ENCODE measurements at regions not wholly inside any gene's neighbourhood (a gene's known extent, or its start where the extent isn't known, plus 50 kb on each side); places are given as distances from the start of the nearest gene placed in this dataset.
"Not testable (repeated sequence)": the region's sequence is repeated elsewhere in the genome, so short reads cannot be mapped to it uniquely, and the experiment has no call there.

DNA sequence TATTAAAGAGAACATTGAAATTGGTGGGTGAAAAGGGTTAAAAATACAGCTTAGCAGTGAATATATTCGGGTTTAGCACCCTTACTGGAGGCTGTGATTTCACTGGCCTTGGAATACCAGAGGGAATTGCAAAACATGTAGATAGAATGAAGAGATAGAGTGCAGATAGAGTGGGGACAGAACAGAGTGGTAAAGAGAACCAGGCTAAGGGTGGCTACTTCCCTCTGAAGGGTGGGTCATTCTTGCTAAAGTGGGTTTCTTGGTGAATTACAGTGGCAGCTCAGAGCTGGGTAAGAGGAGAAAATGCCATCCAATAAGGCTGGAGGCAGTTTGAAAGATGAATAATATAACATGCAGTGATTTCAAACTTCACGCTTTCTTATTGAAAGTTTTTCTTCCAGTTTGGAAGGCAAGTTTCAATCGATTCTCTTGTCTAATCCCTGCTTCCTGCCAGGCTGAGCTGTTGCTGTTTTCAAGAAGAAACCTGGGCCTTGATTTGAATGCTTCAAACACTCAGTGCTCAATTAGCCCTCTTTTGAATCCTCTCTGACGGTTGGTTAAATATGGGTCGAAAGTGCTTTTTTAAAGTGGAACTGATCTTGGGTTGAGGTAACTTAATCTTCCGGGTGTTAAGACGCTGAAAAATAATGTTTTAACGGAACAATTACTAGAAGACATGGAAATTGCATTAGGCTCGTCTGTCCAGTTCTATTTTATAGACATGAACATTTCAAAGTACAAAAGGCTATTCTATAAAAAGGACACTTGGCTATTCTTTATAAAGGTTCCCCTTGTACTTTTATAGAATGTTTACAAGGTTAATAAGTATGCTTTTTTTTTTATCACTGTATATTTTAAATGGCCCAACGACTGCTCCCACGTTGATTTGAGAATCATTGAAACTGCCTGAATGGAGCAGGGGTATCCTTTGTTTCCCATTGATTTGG lies 203.3 kb downstream of the BCAS1 start:
- intact Hi-C loops (cut with DNase I; ENCODE audit: low total_unique reads) = no loop called here
- WGBS, 5 donors = 49 to 63% (median 56%) methylated on average over 11 of the region's 11 CpGs
- no peaks in the 10 kb centered on the region for H3K27me3 ChIP-seq (replicated peaks in 1 of 7)
- H3K4me3 ChIP-seq = peak overlapping the region in 1 of 8 donors; percentile 1
- H3K9me3 ChIP-seq = no peaks in the 10 kb centered on the region
- DNase-seq = no peak
- peaks cover 29 to 71% (median 61%) of the 10 kb centered on the region in 6 donors for H3K4me1 ChIP-seq
- H3K27ac ChIP-seq = peak overlapping the region; percentile 58 to 88 (median 78)
- no peaks in the 10 kb centered on the region for H3K36me3 ChIP-seq
- TF ChIP-seq, protein P1, sequence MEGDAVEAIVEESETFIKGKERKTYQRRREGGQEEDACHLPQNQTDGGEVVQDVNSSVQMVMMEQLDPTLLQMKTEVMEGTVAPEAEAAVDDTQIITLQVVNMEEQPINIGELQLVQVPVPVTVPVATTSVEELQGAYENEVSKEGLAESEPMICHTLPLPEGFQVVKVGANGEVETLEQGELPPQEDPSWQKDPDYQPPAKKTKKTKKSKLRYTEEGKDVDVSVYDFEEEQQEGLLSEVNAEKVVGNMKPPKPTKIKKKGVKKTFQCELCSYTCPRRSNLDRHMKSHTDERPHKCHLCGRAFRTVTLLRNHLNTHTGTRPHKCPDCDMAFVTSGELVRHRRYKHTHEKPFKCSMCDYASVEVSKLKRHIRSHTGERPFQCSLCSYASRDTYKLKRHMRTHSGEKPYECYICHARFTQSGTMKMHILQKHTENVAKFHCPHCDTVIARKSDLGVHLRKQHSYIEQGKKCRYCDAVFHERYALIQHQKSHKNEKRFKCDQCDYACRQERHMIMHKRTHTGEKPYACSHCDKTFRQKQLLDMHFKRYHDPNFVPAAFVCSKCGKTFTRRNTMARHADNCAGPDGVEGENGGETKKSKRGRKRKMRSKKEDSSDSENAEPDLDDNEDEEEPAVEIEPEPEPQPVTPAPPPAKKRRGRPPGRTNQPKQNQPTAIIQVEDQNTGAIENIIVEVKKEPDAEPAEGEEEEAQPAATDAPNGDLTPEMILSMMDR (IDR thresholded peaks at IDR 0.05 in 8 of 11, conservative IDR thresholded peaks at IDR 0.05 in 3 of 11) = no peak
- TF ChIP-seq POLR2AphosphoS5 (IDR thresholded peaks at IDR 0.05) (no peak), POLR2A (IDR thresholded peaks at IDR 0.05) (no peak)

DNA sequence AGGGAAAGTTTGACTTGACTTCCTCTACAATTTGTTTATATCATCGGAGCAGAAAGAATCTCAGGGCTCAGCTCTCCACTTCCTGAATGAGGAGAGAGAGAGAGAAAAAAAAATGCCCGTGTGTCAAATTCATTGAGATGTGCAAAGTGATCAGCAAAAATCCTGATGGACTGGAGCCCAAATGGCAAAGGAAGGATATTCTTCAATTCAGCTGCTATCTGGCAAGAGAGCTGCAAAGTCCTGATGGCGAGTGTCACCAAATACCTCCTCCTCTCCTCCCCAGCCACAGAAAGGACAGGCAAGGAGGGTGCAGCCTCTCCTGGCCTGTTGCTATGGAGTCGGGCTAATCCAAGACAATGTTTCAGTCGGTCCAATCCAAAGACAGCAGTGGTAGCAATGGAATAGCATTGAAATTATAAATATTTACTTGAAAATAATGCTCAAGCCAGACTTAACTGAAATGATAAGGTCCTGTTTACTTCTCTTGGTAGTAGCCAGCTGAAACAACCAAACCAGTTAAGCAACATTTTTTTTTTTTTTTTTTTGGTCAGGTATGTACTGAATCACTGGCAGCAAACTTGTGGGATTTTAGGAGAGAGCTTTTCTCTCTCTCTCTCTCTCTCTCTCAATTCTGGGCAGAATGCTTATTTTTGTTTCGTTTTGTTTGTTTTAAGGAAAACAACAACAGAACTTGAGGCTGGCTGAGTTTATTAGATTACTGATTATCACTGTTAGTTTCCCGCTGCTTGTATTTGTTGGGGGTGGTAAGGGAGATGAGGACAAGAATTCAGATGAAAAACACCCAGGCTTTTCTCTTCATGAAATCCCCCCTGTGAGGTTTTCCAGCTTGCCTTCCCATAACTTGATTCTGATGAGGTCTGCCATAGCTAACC lies 204.2 kb downstream of the BCAS1 start:
- peak overlapping the region; percentile 58 to 88 (median 78) for H3K27ac ChIP-seq
- H3K4me3 ChIP-seq = peak overlapping the region in 1 of 8 donors; percentile 46
- no peak for DNase-seq
- H3K9me3 ChIP-seq = no peaks in the 10 kb centered on the region
- H3K27me3 ChIP-seq (replicated peaks in 1 of 7) = no peaks in the 10 kb centered on the region
- H3K4me1 ChIP-seq = peaks cover 24 to 62% (median 52%) of the 10 kb centered on the region in 6 donors
- no peaks in the 10 kb centered on the region for H3K36me3 ChIP-seq
- TF ChIP-seq POLR2AphosphoS5 (IDR thresholded peaks at IDR 0.05) (no peak), POLR2A (IDR thresholded peaks at IDR 0.05) (no peak)
- TF ChIP-seq, protein P1 (IDR thresholded peaks at IDR 0.05 in 8 of 11, conservative IDR thresholded peaks at IDR 0.05 in 3 of 11) = no peak
- 24 to 42% (median 35%) methylated on average over 7 of the region's 7 CpGs for WGBS, 5 donors
- intact Hi-C loops (cut with DNase I; ENCODE audit: low total_unique reads) = no loop called here

DNA sequence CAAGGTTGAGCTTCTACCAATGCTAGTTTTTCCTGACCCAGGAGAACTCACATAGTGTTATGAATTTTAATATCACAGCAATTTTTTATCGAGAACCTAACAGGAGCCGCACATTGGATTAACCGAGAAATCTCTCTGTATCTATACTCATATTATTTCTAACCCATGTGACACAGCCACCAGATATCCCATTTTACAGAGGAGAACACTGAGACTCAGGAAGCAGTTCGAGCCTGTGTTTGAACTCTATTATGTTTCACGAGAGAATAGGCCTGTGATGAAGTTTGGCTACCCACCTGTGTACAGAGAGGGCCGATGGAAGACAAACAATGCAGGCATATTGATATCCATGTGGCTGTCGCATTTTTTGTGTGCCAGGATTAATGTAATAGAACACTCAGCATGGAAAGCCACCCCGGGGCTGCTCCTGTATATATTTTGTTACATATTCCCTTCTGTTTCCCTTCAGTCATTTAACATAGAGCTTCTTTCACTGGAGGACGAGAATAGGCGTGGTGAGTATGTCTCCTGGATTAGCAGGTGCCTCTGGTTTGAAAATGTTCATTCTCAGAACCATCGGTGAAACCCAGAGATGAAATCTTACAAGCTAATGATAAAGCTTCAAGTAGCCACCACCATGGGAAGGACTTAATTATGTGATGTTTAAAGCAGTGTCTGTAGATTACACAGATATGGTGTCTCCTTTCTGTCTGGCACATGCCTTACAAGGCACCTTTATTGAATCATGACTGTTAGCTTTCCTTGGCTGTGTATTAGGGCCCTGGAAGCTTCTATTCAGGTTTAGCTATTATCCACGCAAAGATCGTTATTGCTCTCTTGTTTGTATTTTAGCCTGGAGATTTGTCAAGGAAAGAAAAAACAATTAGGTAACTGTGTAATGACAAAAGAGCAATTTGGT lies 205.4 kb downstream of the BCAS1 start:
- Histone ChIP-seq H3K4me1 (peaks cover 16 to 51% (median 44%) of the 10 kb centered on the region in 6 donors), H3K27ac (peak overlapping the region; percentile 48 to 88 (median 78))
- intact Hi-C loops (cut with DNase I; ENCODE audit: low total_unique reads); H3K4me3 ChIP-seq; DNase-seq; H3K27me3 ChIP-seq (replicated peaks in 1 of 7); H3K9me3 ChIP-seq; H3K36me3 ChIP-seq: not testable (repeated sequence)
- WGBS, 5 donors = 87 to 93% (median 92%) methylated on average over 13 of the region's 13 CpGs

DNA sequence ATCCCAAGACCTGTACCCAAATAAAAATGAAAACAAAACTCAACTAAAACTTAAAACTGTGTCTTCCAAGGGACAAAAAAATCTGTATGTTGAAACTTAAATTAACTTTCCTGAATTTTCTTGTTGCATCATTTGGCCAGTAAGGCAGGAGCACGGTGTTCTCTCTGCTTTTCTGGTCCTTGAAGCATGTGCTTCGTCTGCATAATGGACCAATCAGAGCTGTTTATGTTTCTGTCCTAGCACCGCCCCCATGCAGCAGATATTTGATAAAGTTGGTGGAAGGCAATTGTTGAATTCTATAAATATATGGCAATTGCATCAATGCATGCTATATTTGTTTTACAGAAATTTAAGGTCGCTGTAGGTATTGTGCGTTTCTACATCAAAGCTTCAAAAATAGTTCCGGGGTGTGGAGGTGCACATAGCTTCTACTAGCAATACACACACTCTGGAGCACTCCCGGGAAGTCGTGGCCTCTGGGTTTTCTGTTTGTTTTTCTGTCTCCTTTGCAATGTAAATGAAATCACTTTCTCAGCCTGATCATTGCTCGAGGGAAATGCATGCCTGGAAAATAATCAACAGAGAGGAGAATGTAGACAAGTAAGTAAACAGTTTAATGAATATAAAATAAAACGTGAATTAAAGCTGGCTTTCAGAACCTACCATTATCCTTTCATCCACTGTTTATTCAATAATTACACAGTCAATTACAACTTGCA lies 206.3 kb downstream of the BCAS1 start:
- intact Hi-C loops (cut with DNase I; ENCODE audit: low total_unique reads); DNase-seq; H3K27me3 ChIP-seq (replicated peaks in 1 of 7); H3K9me3 ChIP-seq; H3K4me3 ChIP-seq; H3K36me3 ChIP-seq: not testable (repeated sequence)
- H3K27ac ChIP-seq = peak overlapping the region in 1 of 8 donors; percentile 80
- H3K4me1 ChIP-seq = peaks cover 8 to 47% (median 36%) of the 10 kb centered on the region in 6 donors
- 86 to 88% (median 87%) methylated on average over 10 of the region's 10 CpGs for WGBS, 5 donors

DNA sequence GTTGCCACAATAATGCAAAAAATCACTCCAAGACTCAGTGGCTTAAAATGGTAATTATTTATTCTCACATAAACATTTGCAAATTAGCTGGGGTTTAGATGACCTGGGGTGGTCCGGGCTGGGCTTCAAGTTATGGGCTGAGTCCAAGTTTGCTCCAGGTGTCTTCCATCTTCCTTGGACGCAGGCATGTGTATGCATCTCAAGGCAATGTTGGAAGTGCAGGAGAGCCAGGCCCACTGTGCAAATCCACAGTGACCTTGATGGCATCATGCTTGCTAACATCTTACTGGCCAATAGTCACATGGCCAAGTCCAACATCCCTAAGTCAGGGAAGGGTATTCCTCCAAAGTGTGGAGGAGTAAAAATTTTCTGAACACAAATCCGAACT lies 206.9 kb downstream of the BCAS1 start:
- H3K9me3 ChIP-seq; intact Hi-C loops (cut with DNase I; ENCODE audit: low total_unique reads); H3K36me3 ChIP-seq; H3K27me3 ChIP-seq (replicated peaks in 1 of 7); DNase-seq; H3K27ac ChIP-seq; H3K4me3 ChIP-seq: not testable (repeated sequence)
- 89 to 96% (median 93%) methylated on average over 3 of the region's 3 CpGs for WGBS, 5 donors
- peaks cover 8 to 48% (median 36%) of the 10 kb centered on the region in 6 donors for H3K4me1 ChIP-seq

DNA sequence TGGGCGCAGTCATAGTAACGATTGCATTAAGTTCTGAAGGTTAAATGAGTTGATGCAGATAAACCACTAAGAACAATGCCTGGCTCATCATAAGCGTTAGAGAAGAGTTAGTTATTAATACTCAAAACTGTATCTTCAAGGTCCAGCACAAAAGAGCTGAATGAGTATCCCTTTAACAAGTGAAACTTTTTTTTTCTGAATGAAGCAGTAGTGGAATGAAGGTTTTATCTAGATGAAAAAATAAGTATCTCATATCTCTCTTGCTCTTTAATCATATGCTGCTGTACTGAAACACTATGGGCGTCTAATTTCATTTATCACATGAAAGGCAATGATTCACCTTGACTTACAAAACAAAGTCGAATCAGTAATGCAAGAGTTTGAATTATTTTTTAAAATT lies 207.4 kb downstream of the BCAS1 start:
- intact Hi-C loops (cut with DNase I; ENCODE audit: low total_unique reads); DNase-seq; H3K36me3 ChIP-seq; H3K27ac ChIP-seq; H3K27me3 ChIP-seq (replicated peaks in 1 of 7); H3K4me3 ChIP-seq; H3K9me3 ChIP-seq: not testable (repeated sequence)
- WGBS, 5 donors = 73 to 89% (median 88%) methylated on average over 5 of the region's 5 CpGs
- H3K4me1 ChIP-seq = peaks cover 8 to 51% (median 37%) of the 10 kb centered on the region in 6 donors

DNA sequence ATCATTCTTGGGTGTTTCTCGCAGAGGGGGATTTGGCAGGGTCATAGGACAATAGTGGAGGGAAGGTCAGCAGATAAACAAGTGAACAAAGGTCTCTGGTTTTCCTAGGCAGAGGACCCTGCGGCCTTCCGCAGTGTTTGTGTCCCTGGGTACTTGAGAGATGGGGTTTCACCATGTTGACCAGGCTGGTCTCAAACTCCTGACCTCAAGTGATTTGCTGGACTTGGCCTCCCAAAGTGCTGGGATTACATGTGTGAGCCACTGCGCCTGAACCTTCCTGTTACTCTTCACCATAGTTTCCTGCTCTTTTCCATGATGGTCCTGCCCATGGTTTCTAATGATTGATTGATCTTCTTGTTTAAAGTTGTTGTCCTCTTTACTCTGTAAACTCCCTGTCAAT lies 207.9 kb downstream of the BCAS1 start:
- H3K27me3 ChIP-seq (replicated peaks in 1 of 7); H3K27ac ChIP-seq; DNase-seq; H3K4me3 ChIP-seq; intact Hi-C loops (cut with DNase I; ENCODE audit: low total_unique reads); H3K9me3 ChIP-seq; H3K36me3 ChIP-seq: not testable (repeated sequence)
- peaks cover 8 to 51% (median 33%) of the 10 kb centered on the region in 6 donors for H3K4me1 ChIP-seq
- 96 to 99% (median 98%) methylated on average over 4 of the region's 4 CpGs for WGBS, 5 donors

Measured in spleen (tissue), 11 donors.